ENCODE measurements at regions not wholly inside any gene's neighbourhood (a gene's known extent, or its start where the extent isn't known, plus 50 kb on each side); places are given as distances from the start of the nearest gene placed in this dataset.

DNA sequence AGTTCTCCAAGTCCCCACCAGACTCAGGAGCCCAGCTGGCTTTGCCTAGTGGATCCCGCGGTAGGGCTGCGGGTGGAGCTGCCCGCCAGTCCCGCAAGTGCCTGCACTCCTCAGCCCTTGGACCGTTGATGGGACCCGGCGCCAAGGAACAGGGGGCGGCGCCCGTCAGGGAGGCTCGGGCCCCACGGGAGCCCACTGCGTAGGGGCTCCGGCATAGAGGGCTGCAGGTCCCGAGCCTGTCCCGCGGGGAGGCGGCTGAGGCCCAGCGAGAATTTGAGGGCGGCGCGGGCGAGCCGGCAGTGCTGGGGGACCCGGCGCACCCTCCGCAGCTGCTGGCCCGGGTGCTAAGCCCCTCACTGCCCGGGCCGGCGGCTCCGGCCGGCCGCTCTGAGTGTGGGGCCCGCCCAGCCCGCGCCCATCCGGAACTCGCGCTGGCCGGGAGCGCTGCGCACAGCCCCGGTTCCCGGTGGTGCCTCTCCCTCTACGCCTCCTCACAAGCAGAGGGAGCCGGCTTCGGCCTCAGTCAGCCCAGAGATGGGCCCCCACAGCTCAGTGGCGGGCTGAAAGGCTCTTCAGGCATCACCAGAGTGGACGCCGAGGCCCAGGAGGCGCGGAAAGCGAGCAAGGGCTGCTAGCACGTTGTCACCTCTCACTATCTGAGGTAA, 452.4 kb upstream of the LRFN5 start:
- TF ChIP-seq, protein P1, sequence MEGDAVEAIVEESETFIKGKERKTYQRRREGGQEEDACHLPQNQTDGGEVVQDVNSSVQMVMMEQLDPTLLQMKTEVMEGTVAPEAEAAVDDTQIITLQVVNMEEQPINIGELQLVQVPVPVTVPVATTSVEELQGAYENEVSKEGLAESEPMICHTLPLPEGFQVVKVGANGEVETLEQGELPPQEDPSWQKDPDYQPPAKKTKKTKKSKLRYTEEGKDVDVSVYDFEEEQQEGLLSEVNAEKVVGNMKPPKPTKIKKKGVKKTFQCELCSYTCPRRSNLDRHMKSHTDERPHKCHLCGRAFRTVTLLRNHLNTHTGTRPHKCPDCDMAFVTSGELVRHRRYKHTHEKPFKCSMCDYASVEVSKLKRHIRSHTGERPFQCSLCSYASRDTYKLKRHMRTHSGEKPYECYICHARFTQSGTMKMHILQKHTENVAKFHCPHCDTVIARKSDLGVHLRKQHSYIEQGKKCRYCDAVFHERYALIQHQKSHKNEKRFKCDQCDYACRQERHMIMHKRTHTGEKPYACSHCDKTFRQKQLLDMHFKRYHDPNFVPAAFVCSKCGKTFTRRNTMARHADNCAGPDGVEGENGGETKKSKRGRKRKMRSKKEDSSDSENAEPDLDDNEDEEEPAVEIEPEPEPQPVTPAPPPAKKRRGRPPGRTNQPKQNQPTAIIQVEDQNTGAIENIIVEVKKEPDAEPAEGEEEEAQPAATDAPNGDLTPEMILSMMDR (IDR thresholded peaks at IDR 0.05): no peak
- TF ChIP-seq MAFK (IDR thresholded peaks at IDR 0.05; ENCODE audit: partially characterized antibody): no peak
- TF ChIP-seq POLR2A (IDR thresholded peaks at IDR 0.05; ENCODE audit: low read length): no peak
- TF ChIP-seq CHD2 (IDR thresholded peaks at IDR 0.05; ENCODE audit: low read length, partially characterized antibody): no peak
- no peak for TF ChIP-seq NR3C1 (IDR thresholded peaks at IDR 0.05)
- no peak for TF ChIP-seq HOXA7 (CRISPR knock-in tag; IDR thresholded peaks at IDR 0.05)
- TF ChIP-seq, protein P2, sequence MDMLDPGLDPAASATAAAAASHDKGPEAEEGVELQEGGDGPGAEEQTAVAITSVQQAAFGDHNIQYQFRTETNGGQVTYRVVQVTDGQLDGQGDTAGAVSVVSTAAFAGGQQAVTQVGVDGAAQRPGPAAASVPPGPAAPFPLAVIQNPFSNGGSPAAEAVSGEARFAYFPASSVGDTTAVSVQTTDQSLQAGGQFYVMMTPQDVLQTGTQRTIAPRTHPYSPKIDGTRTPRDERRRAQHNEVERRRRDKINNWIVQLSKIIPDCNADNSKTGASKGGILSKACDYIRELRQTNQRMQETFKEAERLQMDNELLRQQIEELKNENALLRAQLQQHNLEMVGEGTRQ (IDR thresholded peaks at IDR 0.05): no peak
- TF ChIP-seq, protein P3, sequence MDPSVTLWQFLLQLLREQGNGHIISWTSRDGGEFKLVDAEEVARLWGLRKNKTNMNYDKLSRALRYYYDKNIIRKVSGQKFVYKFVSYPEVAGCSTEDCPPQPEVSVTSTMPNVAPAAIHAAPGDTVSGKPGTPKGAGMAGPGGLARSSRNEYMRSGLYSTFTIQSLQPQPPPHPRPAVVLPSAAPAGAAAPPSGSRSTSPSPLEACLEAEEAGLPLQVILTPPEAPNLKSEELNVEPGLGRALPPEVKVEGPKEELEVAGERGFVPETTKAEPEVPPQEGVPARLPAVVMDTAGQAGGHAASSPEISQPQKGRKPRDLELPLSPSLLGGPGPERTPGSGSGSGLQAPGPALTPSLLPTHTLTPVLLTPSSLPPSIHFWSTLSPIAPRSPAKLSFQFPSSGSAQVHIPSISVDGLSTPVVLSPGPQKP (IDR thresholded peaks at IDR 0.05; ENCODE audit: low read depth, low read length): no peak
- TF ChIP-seq JUN (IDR thresholded peaks at IDR 0.05): no peak
- TF ChIP-seq ESRRA (IDR thresholded peaks at IDR 0.05; ENCODE audit: borderline replicate concordance, low read length): no peak
- TF ChIP-seq JUNB (IDR thresholded peaks at IDR 0.05): no peak

Measured in A549 (cell line).